HS-5 (cell line): ENCODE measurements at regions not wholly inside any gene's neighbourhood (a gene's known extent, or its start where the extent isn't known, plus 50 kb on each side); places are given as distances from the start of the nearest gene placed in this dataset.

Experiments
- DNase-seq: peaks from one replicate; pipeline ENCODE4 v3.0.0-alpha.2; 2012; ENCODE audit warnings: low read depth

DNA sequence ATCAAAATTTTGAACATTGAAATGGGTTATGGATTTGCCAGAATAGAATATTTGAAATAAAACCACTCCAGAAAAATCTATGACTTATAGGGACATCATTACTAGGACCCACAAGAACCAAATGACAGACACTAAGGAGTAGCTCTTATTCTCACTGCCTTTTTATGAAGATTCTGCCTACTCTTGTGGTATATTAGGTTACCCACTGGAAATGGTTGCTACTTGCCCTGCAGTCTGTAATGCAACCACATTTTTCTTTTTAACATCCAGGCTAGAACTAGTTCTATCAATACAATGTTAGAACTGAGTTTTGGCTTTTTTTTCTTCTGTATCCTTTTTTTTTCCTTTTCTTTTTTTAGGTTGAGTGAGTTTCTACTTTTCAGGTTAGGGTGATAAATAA, 158.9 kb downstream of the PPP1R2C start:
- no peak for DNase-seq

DNA sequence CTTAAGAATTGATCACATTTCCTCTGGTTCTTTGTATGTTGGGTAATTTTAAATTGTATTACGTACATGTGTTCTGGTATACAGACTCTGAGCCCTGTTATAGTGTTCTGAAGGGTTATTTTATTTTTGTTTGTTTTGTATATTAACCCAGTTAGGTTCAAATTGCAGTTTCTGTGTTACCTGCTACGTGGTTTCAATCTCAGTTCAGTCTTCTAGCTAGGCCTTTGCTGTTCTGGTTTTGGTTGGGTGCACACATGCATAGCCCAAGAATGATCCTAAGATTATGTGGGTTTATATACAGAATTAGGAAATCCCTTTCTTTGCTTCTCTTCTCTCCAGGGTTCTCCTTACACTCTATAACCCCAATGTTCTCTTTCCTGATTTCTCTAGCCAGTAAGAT, 161.0 kb downstream of the PPP1R2C start:
- no peak for DNase-seq

DNA sequence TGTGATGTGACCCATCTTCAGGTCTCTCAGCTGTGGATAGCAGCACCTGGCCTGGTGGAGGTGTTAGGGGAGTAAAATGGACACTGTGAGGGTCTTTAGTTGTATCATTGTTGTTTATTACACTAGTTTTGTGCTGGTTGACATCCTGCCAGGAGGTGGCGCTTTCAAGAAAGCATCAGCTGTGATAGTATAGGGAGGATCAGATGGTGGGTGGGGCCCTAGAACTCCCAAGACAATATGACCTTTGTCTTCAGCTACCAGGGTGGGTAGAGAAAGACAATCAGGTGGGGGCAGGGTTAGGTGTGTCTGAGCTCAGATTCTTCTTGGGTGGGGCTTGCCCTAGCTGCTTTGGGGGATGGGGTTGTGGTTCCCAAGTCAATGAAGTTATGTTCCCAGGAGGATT, 162.8 kb downstream of the PPP1R2C start:
- DNase-seq = no peak

DNA sequence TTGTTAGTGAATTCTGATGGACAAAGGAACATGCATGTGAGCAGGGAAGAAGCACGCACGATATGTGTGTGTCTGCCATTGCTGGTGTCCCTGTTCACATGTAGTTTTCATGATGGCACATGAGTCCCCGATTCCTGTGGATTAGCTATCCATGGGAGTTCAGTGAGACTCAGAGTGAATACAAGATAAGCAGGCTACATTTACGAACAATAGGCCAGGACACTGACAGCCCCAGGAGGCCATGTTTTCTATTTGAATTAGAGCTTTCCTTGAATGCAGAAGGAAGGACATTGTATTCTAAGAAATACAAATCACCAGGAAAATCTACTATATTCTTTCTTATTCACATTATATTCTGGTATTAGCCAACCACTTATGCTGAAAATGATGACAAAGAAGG, 171.4 kb downstream of the PPP1R2C start:
- DNase-seq = no peak

DNA sequence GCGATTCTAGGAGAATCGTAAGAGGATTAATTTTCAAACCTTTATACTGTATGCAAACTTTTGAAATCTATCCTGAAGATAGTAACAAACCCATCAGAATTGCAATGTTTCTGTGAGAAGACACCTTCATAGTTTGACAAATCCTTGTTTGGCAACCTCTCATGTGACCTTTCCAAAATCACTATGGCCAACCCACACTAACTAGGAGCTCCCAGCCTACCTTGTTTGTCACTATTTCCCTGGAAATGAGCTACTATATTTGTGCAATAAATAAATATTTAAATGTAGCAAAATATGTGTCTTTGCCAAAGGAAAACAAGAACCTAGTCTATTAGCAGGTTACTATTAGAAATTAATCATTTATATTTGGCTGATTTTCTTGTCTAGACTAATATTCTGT, 173.7 kb downstream of the PPP1R2C start:
- DNase-seq = no peak

DNA sequence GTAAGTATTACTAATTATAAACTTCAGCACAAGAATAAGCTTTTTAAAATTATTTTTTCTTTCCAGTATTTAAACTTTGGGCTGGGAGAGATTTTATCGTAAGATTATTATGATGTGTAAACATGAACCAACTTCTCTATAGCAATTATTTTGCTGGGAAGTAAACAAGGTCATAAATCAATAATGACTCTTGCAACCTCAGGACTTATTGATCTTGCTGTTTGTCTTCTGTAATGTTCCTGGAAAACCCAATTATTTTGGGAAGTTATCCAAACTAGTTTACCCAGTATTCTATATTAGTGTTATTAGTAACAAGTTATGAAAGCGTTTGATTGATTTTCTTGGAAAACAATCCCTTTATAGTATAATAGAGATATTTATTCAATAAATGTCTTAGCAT, 174.9 kb downstream of the PPP1R2C start:
- DNase-seq = no peak

DNA sequence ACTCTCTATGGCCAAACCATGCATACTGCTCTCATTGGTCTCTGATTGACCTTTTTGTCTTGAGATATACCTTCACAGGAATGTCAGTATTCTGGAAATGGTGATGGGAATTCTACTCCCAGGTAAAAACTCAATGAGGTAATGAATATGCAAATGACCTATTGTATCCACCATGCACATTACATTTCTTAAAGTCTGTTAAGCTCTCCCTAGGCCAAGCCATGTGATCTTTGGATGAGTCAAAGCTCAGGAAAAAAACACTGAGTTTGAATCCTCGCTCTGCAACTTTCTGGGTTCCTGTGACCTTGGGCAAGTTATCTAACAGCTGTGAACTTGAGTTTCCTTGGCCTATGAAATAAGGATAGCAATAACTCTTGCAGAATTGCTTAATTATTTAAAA, 175.4 kb downstream of the PPP1R2C start:
- DNase-seq = no peak

DNA sequence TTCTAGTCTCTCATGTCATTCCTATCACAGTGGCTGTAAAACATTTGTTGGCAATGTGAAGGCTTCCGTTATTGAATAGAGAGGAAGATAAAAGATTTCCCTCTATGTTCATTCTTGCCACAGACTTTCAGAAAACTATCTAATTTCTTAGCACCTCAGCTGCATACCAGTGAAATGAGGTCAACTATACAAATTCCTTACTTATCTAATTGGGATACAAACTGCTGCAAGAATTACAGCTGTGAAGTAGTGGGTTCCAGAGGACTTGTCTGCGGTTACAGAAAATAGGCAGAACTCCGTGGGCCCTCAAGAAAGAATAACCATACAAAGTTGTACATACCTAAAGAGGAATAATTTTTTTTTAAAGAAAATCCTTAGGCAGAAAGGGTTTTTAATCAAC, 175.8 kb downstream of the PPP1R2C start:
- DNase-seq = no peak

DNA sequence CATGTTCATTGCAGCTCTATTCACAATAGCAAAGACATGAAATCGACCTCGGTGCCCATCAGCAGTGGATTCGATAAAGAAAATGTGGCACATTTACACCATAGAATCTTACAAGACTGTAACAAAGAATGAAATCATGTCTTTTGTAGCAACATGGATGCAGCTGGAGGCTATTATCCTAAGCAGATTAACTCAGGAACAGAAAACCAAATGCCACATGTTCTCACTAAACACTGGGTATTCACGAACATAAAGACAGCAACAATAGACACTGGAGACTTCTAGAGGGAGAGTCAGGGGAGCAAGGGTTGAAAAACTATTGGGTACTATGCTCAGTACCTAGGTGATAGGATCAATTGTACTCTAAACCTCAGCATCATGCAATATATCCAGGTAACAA, 180.5 kb downstream of the PPP1R2C start:
- no peak for DNase-seq

DNA sequence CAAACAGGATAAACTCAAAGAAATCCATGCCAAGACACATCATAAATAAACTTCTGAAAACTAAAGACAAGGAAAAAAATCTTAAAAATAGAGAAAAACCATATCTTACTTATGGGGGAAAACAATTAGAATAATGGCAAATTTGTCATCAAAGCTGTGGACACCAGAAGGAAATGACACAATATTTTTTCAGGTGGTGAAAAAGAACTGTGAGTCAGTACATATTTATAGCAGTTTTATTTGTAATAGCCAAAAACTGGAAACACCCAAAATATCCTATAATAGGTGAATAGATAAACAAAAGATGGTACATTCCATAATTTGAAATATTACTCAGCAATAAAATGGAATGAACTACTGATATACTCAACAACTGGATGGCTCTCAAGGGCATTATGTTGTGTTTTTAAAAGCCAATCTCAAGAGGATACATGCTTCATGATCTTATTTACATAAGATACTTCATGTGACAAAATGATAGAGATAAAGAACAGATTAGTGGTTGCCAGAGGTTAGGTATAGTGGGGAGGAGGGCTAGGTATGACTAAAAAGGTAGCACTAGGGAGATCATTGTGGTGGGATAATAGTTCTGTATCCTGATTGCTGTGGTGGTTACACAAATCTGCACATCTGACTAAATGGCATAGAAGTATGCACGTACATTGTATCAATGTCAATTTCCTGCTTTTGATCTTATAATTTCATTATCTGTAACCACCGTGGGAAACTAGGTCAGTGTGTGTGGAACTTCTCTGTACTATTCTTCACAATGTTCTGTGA, 191.9 kb downstream of the PPP1R2C start:
- DNase-seq = no peak

DNA sequence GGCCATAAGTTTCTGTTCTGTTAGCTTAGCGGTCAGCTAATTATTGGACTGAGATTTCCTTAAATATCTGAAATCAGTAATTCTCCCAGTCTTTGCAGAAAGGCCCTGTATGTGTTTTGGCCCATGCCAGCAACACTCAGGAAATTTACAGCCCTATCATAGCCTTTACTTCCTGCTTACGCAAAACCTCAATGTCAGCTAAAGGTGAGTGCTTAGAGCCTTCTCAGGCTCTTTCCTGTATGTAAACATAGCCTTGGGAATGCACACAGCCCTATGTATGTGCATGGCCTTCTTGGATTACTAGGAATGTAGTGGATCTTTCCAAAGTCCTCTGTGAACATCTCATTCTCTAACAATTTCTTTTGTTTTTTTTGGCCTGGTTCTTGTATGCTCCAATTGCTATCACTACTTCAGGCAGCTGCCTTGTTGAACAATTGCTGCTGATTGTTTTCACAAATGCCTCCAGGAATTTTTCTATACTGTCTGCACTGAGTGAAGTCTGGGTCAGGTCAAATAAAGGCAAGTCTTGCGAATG, 200.0 kb downstream of the PPP1R2C start:
- DNase-seq = no peak

DNA sequence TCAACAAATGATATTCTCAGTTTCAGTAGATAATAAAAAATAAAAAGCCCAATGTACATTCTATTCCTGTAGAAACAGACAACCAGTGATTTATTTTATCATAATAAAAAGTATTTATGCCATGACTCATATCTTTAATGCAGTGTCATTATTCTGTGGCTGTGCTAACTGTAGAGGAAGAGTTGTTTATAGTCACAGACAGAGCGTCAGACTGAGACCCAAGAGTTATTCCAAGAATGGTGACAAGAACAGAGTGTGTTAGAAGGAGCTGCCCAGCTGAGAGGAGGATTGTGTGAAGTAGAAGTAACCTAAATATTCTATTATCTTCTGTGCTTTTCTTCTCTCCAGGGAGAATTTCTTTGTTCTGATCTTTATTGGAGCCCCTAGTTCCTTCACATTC, 210.7 kb downstream of the PPP1R2C start:
- DNase-seq = no peak

DNA sequence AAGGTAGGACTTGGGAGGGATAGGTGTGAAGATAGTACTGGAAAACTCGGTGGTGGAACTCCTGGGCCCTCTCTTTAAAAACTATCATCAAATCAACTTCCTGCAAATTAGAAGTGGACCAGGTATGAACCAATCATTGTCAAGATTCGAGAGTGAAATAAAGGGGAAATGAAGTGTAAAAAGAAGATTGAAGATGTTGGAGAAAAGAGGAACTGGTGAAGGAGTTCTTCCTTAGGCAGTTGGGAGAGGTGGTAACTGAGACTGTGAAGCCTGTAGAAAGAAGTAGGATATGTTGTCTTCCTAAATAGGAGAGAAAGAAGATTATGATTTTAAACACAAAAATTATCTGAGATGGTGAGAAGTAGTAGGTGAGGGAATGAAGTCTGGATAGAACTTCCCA, 212.2 kb downstream of the PPP1R2C start:
- no peak for DNase-seq

DNA sequence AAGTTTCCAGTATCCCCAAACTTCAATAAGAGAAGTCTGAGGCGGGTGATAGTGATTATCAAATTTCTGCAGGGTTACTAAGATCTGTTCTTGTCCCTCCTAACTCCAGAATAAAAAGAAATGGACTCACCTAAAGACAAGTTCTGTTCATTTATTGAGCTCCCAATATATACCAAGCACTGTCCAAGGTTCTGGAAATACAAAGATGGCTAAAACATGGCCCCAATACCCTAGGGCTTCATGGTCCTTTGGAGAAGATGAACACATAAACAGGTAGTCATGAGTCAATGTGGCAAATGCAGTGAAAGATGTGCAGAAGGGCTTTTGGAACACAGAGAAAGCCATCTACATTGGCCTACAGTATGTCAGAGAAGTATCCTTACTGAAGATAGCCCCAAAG, 231.2 kb downstream of the PPP1R2C start:
- DNase-seq = no peak

DNA sequence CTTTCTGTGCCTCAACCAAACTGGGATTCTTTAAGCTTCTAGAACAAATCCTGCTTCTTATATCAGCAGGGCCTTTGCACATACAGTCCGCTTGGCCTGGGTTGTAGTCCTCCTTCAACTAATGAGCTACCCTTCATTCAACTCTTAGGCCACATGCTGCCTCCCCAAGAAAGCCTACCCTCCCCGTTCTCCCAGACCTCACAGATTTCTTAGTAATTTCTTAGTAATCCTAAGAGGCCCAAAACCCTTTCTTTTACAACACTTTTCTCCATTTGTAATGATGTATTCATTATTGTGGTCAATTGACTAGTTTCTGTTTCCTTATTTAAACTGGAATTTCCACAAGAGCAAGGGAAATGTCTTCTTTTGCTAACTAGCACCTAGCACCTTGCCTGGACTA, 233.1 kb downstream of the PPP1R2C start:
- no peak for DNase-seq

DNA sequence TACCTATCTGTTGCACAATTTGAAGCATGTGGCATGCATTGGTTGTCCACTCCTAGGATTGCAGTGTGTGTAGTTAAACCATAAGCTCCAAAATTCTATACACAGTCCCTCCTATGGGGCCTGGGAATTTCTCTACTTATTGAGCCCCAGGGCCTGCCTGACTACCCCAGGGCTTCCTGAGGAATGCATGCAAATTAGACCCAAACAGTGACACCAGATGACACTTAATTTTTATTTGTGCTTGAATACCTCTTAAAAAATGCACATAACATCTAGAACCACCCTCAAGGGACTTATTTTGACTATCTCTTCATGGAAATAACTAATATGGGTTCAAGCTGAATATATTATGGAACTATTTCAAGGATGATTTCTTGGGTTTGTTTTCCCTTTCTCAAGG, 236.4 kb downstream of the PPP1R2C start:
- DNase-seq = no peak

DNA sequence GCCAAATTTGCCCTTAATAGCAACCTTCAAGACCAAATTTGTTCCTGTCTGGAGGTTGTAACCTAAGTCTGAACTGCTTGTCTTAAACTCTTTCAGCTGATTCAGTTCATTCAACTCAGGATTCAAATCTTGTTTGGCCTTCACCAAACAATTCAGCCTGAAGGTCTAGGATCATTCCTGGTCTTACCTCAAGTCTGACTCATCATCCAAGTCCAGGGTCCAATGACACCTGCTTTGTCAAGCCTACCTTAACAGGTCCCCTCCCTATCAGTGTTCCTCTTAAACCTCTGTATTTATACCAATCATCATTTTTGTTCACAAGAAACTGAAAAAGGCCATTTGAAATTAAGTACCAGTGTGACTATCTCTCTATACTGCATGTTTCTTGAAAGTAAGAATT, 237.8 kb downstream of the PPP1R2C start:
- DNase-seq = no peak

DNA sequence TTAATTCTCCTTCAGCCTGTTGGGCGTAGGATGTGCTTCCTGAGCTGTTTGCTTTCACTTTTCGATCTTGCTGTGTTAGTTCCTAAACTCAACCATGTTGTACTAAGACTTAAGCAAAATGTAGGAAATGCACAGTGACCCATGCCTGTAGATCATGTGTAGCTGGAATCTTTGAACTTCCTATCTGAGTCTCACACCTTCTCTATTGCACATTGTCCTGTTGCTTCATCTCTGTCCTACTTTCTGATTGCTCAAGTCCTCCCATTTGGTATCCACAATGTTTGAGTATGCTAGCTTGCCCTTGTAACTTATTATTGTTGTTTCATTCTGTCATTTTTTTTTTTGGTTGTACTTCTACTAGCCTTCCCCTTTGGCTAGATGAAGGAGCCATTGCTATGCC, 239.6 kb downstream of the PPP1R2C start:
- no peak for DNase-seq

DNA sequence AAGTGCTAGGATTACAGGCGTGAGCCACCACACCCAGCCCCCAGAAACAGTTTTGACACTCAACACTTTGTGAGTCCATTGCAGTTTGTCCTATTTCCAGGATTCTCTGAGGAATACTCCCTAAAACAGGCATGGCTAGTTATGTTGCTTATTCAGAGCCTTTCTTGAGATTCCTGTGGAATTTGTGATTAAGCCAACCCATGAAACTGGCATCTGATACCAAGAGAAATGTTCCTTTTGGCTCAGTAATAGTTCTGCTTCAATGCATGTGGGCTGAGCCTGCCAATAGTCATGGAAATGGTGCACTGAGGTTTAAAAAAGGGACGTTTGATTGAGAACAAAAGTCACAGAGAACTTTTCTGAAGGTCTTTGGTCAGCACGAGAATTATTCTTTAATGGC, 241.7 kb downstream of the PPP1R2C start:
- no peak for DNase-seq

DNA sequence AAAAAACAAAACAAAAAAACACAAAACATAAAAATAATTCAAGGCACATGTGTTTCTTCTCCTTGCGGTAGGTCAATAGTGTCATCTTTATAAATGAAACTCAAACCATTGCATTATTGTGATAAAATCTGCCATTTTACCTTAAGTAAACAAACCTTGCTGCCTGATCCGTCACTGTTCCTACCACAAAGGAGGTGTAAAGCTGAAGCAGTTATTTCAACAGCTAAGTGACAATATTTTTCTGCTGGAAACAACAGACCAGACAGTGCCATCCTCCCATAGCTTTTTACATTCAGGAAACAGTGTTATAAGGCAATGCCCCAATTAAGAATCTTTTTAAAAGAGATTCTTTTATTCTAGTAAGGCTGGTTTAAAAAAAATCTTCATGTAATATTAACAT, 242.7 kb downstream of the PPP1R2C start:
- DNase-seq = no peak

DNA sequence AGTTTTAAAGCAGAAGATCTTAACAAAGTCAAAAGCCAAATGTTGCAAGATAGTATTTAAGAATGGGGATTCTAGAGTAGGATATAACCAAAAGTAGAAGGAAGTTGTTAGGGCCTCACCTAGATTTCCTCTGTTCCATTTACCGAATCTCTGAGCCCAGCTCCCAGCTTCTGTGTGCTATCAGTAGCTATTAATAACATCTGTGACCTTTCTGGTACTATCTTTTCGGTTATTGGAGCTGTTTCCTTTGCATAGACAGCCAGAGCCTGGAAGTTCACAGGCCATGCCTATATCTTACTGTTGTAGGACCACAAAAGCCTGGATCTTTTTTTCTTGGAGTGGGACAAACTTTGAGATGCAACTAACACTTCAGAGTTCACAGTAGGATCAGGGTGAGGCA, 244.2 kb downstream of the PPP1R2C start:
- no peak for DNase-seq

DNA sequence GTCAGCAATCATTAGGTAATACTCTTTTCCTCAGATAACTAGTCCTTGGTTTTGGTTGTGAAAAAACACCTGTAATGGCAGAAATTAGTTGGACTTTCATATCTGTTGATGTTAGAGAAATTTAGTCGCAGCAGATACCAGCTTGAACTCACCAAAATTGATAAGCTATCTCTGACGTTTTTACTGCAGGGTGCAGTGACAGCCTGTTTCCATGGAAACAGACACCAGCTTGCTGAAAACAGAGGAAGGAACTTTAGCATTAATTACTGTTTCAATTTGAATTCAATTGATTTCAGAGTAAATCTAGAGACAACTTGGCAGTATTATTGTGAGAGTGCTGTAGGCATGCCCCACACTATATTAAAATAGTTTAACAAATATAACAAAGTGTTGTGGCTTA, 246.5 kb downstream of the PPP1R2C start:
- DNase-seq = no peak

DNA sequence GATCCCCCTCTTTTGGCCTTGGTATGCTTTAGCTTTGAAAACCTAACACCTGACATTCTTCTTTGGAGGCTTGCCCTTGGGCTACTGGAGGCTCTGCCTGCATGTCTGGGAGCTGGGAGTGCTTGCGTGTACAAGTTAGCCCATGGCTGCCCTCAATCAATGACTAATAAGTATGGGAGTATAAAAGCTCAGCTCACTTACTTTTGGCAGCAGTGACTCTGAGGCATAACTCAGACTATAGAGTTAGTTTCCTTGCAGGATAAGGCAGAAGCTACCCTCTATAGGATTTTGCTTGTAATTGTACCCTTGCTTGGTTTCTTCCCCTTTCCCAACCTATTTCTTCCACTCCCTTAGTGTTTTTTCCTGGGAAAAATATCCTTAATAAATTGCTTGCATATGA, 247.9 kb downstream of the PPP1R2C start:
- peak; percentile 10 for DNase-seq

DNA sequence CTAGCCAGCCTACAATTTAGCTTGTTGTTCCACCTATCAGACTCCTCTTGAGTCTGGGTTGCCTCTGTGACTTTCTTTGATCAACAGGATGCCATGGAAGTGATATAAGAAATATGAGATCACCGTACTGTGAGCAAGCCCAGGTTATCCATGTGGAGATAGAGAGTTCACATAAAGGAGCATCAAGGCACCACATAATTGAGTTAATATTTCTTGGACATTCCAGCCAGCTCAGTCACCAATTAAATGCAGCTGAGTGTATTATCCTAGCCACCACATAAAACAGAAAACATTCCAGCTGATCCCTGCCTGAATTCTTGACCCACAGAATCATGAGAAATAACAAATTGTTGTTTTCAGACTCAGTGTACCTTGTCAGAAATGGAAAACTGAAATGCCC, 253.6 kb downstream of the PPP1R2C start:
- peak; percentile 22 for DNase-seq
